ENCODE measurements at regions not wholly inside any gene's neighbourhood (a gene's known extent, or its start where the extent isn't known, plus 50 kb on each side); places are given as distances from the start of the nearest gene placed in this dataset.

- H3K9me3 ChIP-seq: no peaks in the 10 kb centered on the region
- no peak for DNase-seq (ENCODE audit: low spot score)
- no peaks in the 10 kb centered on the region for H3K4me1 ChIP-seq
- H3K36me3 ChIP-seq: no peaks in the 10 kb centered on the region
- H3K4me3 ChIP-seq: no peak overlapping the region
- no peak overlapping the region for H3K27ac ChIP-seq
- no peak for TF ChIP-seq CTCF (IDR thresholded peaks at IDR 0.05)
- no peaks in the 10 kb centered on the region for H3K27me3 ChIP-seq
Measured at GRCh38 chr16:51573191-51573590, 422.1 kb upstream of the SALL1 start.

- no peak overlapping the region for H3K4me3 ChIP-seq
- no peaks in the 10 kb centered on the region for H3K4me1 ChIP-seq
- H3K27ac ChIP-seq: no peak overlapping the region
- no peaks in the 10 kb centered on the region for H3K36me3 ChIP-seq
- no peak for TF ChIP-seq CTCF (IDR thresholded peaks at IDR 0.05)
- H3K27me3 ChIP-seq: no peaks in the 10 kb centered on the region
- no peak for DNase-seq (ENCODE audit: low spot score)
- no peaks in the 10 kb centered on the region for H3K9me3 ChIP-seq
Measured at GRCh38 chr16:51569203-51569931, 418.3 kb upstream of the SALL1 start.

GRCh38 chr16:51567911-51568310 is 416.8 kb upstream of the SALL1 start:
- no peaks in the 10 kb centered on the region for H3K36me3 ChIP-seq
- H3K4me1 ChIP-seq: no peaks in the 10 kb centered on the region
- H3K27me3 ChIP-seq: no peaks in the 10 kb centered on the region
- no peak overlapping the region for H3K27ac ChIP-seq
- H3K4me3 ChIP-seq: no peak overlapping the region
- no peak for TF ChIP-seq CTCF (IDR thresholded peaks at IDR 0.05)
- no peak for DNase-seq (ENCODE audit: low spot score)
- H3K9me3 ChIP-seq: no peaks in the 10 kb centered on the region

- Histone ChIP-seq H3K36me3 (no peaks in the 10 kb centered on the region), H3K4me1 (no peaks in the 10 kb centered on the region), H3K4me3 (no peak overlapping the region), H3K9me3 (no peaks in the 10 kb centered on the region), H3K27me3 (no peaks in the 10 kb centered on the region), H3K27ac (no peak overlapping the region)
- no peak for DNase-seq (ENCODE audit: low spot score)
- TF ChIP-seq CTCF (IDR thresholded peaks at IDR 0.05): no peak
Measured at GRCh38 chr16:51565184-51565583, 414.1 kb upstream of the SALL1 start.

- no peak for TF ChIP-seq CTCF (IDR thresholded peaks at IDR 0.05)
- no peak overlapping the region for H3K27ac ChIP-seq
- no peaks in the 10 kb centered on the region for H3K27me3 ChIP-seq
- no peak overlapping the region for H3K4me3 ChIP-seq
- no peaks in the 10 kb centered on the region for H3K36me3 ChIP-seq
- H3K9me3 ChIP-seq: no peaks in the 10 kb centered on the region
- no peak for DNase-seq (ENCODE audit: low spot score)
- no peaks in the 10 kb centered on the region for H3K4me1 ChIP-seq
Measured at GRCh38 chr16:51562891-51563290, 411.8 kb upstream of the SALL1 start.

- H3K27ac ChIP-seq: no peak overlapping the region
- no peaks in the 10 kb centered on the region for H3K36me3 ChIP-seq
- TF ChIP-seq CTCF (IDR thresholded peaks at IDR 0.05): no peak
- no peaks in the 10 kb centered on the region for H3K9me3 ChIP-seq
- H3K27me3 ChIP-seq: no peaks in the 10 kb centered on the region
- H3K4me1 ChIP-seq: no peaks in the 10 kb centered on the region
- H3K4me3 ChIP-seq: no peak overlapping the region
- no peak for DNase-seq (ENCODE audit: low spot score)
Measured at GRCh38 chr16:51559901-51560300, 408.8 kb upstream of the SALL1 start.
